GM19023 (cell line): ENCODE measurements at regions not wholly inside any gene's neighbourhood (a gene's known extent, or its start where the extent isn't known, plus 50 kb on each side); places are given as distances from the start of the nearest gene placed in this dataset.
A peak's percentile ranks its signal among the peaks of the same experiment; 100 is the strongest.
"Not testable (repeated sequence)": the region's sequence is repeated elsewhere in the genome, so short reads cannot be mapped to it uniquely, and the experiment has no call there.

Source experiments
- ATAC-seq: cut with Tn5 transposase; IDR thresholded peaks from one replicate; pipeline ENCODE4 v1.9.1; 2021; ENCODE audit warnings: mild to moderate bottlenecking, moderate library complexity; ENCODE audit not compliant: unreplicated experiment

- no peak for ATAC-seq
Observed at GRCh38 chr3:153437666-153438065, 275.6 kb downstream of the RAP2B start.

GRCh38 chr3:153438271-153438670 is 276.2 kb downstream of the RAP2B start:
- ATAC-seq, result no peak

GRCh38 chr3:153439780-153440179 is 277.8 kb downstream of the RAP2B start:
- ATAC-seq, result no peak

- ATAC-seq, result no peak
Observed at GRCh38 chr3:153440311-153440710, 278.3 kb downstream of the RAP2B start.

GRCh38 chr3:153442386-153442785 is 280.4 kb downstream of the RAP2B start:
- ATAC-seq, result no peak

GRCh38 chr3:153442799-153443487 is 280.9 kb downstream of the RAP2B start:
- ATAC-seq, result no peak

- ATAC-seq, result no peak
Observed at GRCh38 chr3:153443961-153444360, 281.9 kb downstream of the RAP2B start.

- no peak for ATAC-seq
Observed at GRCh38 chr3:153445817-153446216, 283.8 kb downstream of the RAP2B start.

GRCh38 chr3:153448151-153448829 is 286.3 kb downstream of the RAP2B start:
- ATAC-seq, result no peak

GRCh38 chr3:153456833-153457545 is 295.0 kb downstream of the RAP2B start:
- no peak for ATAC-seq

GRCh38 chr3:153458881-153459280 is 296.9 kb downstream of the RAP2B start:
- ATAC-seq, result no peak

GRCh38 chr3:153462545-153462944 is 300.5 kb downstream of the RAP2B start:
- ATAC-seq, result no peak

- peak; percentile 74 for ATAC-seq
Observed at GRCh38 chr3:153463895-153464294, 301.9 kb downstream of the RAP2B start.

- ATAC-seq, result no peak
Observed at GRCh38 chr3:153469162-153469561, 307.1 kb downstream of the RAP2B start.

- ATAC-seq, result no peak
Observed at GRCh38 chr3:153484842-153485241, 322.8 kb downstream of the RAP2B start.

GRCh38 chr3:153495422-153495821 is 333.4 kb downstream of the RAP2B start:
- ATAC-seq, result no peak

GRCh38 chr3:153502682-153503081 is 340.7 kb downstream of the RAP2B start:
- no peak for ATAC-seq

- no peak for ATAC-seq
Observed at GRCh38 chr3:153503873-153504272, 341.8 kb downstream of the RAP2B start.

- ATAC-seq, result not testable (repeated sequence)
Observed at GRCh38 chr3:153506205-153506604, 344.2 kb downstream of the RAP2B start.

GRCh38 chr3:153506686-153507085 is 344.7 kb downstream of the RAP2B start:
- ATAC-seq, result not testable (repeated sequence)

GRCh38 chr3:153513236-153513635 is 351.2 kb downstream of the RAP2B start:
- ATAC-seq, result no peak

GRCh38 chr3:153528473-153528872 is 366.4 kb downstream of the RAP2B start:
- no peak for ATAC-seq
